ENCODE measurements at regions not wholly inside any gene's neighbourhood (a gene's known extent, or its start where the extent isn't known, plus 50 kb on each side); places are given as distances from the start of the nearest gene placed in this dataset.

DNA sequence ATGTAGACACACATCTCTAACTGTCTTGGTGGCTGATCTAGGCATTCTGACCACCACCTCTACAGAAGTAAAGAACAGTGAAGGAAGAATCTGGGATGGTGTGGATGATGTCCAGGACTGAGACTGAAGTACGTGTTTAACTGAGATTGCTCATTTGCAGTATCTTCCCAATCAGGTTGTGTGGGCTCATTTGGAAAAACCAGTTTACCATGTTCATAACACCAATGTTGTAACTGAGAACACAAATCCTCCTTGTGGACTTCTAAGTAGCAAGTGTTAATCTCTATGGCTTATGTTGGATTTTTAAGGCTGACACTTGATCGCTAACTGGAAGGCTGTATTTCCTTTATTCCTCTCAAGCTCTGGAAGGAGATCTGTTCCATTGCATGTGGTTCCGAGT is 144.7 kb downstream of the ZNF518B start:
- WGBS = 79% methylated on average over 3 of the region's 3 CpGs
- H3K9me3 ChIP-seq = no peaks in the 10 kb centered on the region

GRCh38 chr4:10311939-10312338 is 145.3 kb downstream of the ZNF518B start:
- no peak for TF ChIP-seq POLR2A (IDR thresholded peaks at IDR 0.05)
- Histone ChIP-seq H3K27me3 (no peaks in the 10 kb centered on the region), H3K9me3 (no peaks in the 10 kb centered on the region), H3K36me3 (no peaks in the 10 kb centered on the region), H3K27ac (no peak overlapping the region), H3K4me1 (no peaks in the 10 kb centered on the region), H3K4me3 (no peak overlapping the region)
- no peak for DNase-seq (ENCODE audit: low spot score in 2 of 2)
- 85% methylated on average over 4 of the region's 4 CpGs for WGBS

More for the DNA sequence above, 144.7 kb downstream of the ZNF518B start:
- Histone ChIP-seq H3K4me3 (no peak overlapping the region), H3K36me3 (no peaks in the 10 kb centered on the region), H3K4me1 (no peaks in the 10 kb centered on the region), H3K27ac (no peak overlapping the region), H3K27me3 (no peaks in the 10 kb centered on the region)
- no peak for DNase-seq (ENCODE audit: low spot score in 2 of 2)
- no peak for TF ChIP-seq EP300 (IDR thresholded peaks at IDR 0.05)
- no peak for TF ChIP-seq POLR2A (IDR thresholded peaks at IDR 0.05)
- TF ChIP-seq POLR2AphosphoS5 (IDR thresholded peaks at IDR 0.05) = no peak
- TF ChIP-seq CTCF (IDR thresholded peaks at IDR 0.05) = no peak

GRCh38 chr4:10305816-10306215 is 151.4 kb downstream of the ZNF518B start:
- DNase-seq (ENCODE audit: low spot score in 2 of 2) = no peak
- TF ChIP-seq POLR2A (IDR thresholded peaks at IDR 0.05) = no peak
- TF ChIP-seq CTCF (IDR thresholded peaks at IDR 0.05) = no peak
- no peak for TF ChIP-seq POLR2AphosphoS5 (IDR thresholded peaks at IDR 0.05)
- TF ChIP-seq EP300 (IDR thresholded peaks at IDR 0.05) = no peak
- no peaks in the 10 kb centered on the region for H3K27me3 ChIP-seq

GRCh38 chr4:10303291-10303690 is 153.9 kb downstream of the ZNF518B start:
- Histone ChIP-seq H3K36me3 (no peaks in the 10 kb centered on the region), H3K4me3 (no peak overlapping the region), H3K27ac (no peak overlapping the region), H3K27me3 (no peaks in the 10 kb centered on the region), H3K9me3 (no peaks in the 10 kb centered on the region), H3K4me1 (peaks cover 8% of the 10 kb centered on the region)
- WGBS = 87% methylated on average over 4 of the region's 4 CpGs
- TF ChIP-seq CTCF (IDR thresholded peaks at IDR 0.05) (no peak), EP300 (IDR thresholded peaks at IDR 0.05) (no peak), POLR2AphosphoS5 (IDR thresholded peaks at IDR 0.05) (no peak), POLR2A (IDR thresholded peaks at IDR 0.05) (no peak)
- no peak for DNase-seq (ENCODE audit: low spot score in 2 of 2)

More at GRCh38 chr4:10305816-10306215, 151.4 kb downstream of the ZNF518B start:
- H3K36me3 ChIP-seq = no peaks in the 10 kb centered on the region
- no peak overlapping the region for H3K27ac ChIP-seq
- H3K4me1 ChIP-seq = no peaks in the 10 kb centered on the region
- no peaks in the 10 kb centered on the region for H3K9me3 ChIP-seq
- no peak overlapping the region for H3K4me3 ChIP-seq

- DNase-seq (ENCODE audit: low spot score in 2 of 2) = no peak
- Histone ChIP-seq H3K4me1 (peaks cover 12% of the 10 kb centered on the region), H3K27ac (no peak overlapping the region), H3K9me3 (no peaks in the 10 kb centered on the region), H3K4me3 (no peak overlapping the region), H3K27me3 (no peaks in the 10 kb centered on the region), H3K36me3 (no peaks in the 10 kb centered on the region)
- 61% methylated on average over 2 of the region's 2 CpGs for WGBS
- TF ChIP-seq EP300 (IDR thresholded peaks at IDR 0.05) (no peak), POLR2A (IDR thresholded peaks at IDR 0.05) (no peak), CTCF (IDR thresholded peaks at IDR 0.05) (no peak), POLR2AphosphoS5 (IDR thresholded peaks at IDR 0.05) (no peak)
Observed at GRCh38 chr4:10302096-10302495, 155.1 kb downstream of the ZNF518B start.

DNA sequence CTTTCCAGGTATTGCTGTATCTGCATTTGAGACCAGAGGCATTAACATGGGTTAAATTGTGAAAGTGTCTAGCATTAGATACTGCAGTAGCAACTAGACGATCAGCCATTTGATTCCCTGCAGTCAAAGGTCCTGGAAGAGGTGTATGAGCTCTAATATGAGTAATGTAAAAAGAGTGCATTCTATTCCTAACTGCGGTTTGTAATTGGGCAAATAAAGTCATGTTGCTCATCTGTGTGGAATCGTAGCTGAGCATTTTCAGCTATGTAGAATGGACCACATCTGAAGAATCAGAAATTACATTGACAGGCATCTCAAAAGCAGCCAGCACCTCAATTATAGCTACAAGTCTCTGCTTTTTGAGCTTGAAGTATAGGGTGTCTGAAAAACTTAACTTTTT is 157.6 kb downstream of the ZNF518B start:
- Histone ChIP-seq H3K27ac (no peak overlapping the region), H3K27me3 (no peaks in the 10 kb centered on the region), H3K4me1 (peaks cover 18% of the 10 kb centered on the region), H3K36me3 (no peaks in the 10 kb centered on the region), H3K9me3 (no peaks in the 10 kb centered on the region), H3K4me3 (no peak overlapping the region)
- no peak for TF ChIP-seq POLR2AphosphoS5 (IDR thresholded peaks at IDR 0.05)
- TF ChIP-seq EP300 (IDR thresholded peaks at IDR 0.05) = no peak
- 51% methylated on average over 3 of the region's 3 CpGs for WGBS
- DNase-seq (ENCODE audit: low spot score in 2 of 2) = no peak
